Neural progenitor cell (in vitro differentiated cells): ENCODE measurements at regions not wholly inside any gene's neighbourhood (a gene's known extent, or its start where the extent isn't known, plus 50 kb on each side); places are given as distances from the start of the nearest gene placed in this dataset.
"Not testable (repeated sequence)": the region's sequence is repeated elsewhere in the genome, so short reads cannot be mapped to it uniquely, and the experiment has no call there.

ENCODE experiments used
- DNase-seq: peaks from one replicate; pipeline ENCODE4 v3.0.0-alpha.2; 2016; ENCODE audit warnings: low spot score
- H2AFZ ChIP-seq: fragments of 200-600 bp; sonication (generic); replicated peaks from 2 replicates; pipeline ENCODE4 v1.6.1; 2016; ENCODE audit warnings: antibody characterized with exemption
- H3F3A ChIP-seq: fragments of 200-600 bp; sonication (generic); 2 replicates; pipeline ENCODE4 v1.6.1; 2016; ENCODE audit warnings: antibody characterized with exemption, low read depth
- H3K27ac ChIP-seq: fragments of 200-600 bp; sonication (generic); 2 replicates; pipeline ENCODE4 v1.5.1; 2016; ENCODE audit warnings: mild to moderate bottlenecking
- H3K27me3 ChIP-seq: fragments of 200-600 bp; sonication (generic); 2 replicates; pipeline ENCODE4 v1.6.1; 2016; ENCODE audit warnings: mild to moderate bottlenecking, moderate library complexity
- H3K36me3 ChIP-seq: fragments of 200-600 bp; sonication (generic); 2 replicates; pipeline ENCODE4 v1.5.1; 2016
- H3K4me1 ChIP-seq: fragments of 200-600 bp; sonication (generic); 2 replicates; pipeline ENCODE4 v1.6.1; 2016; ENCODE audit warnings: mixed run types
- H3K4me2 ChIP-seq: fragments of 200-600 bp; sonication (generic); 2 replicates; pipeline ENCODE4 v1.6.1; 2016
- H3K4me3 ChIP-seq: fragments of 200-600 bp; sonication (generic); 2 replicates; pipeline ENCODE4 v1.5.1; 2016
- H3K79me2 ChIP-seq: fragments of 200-600 bp; sonication (generic); 2 replicates; pipeline ENCODE4 v1.6.1; 2016; ENCODE audit warnings: low read depth
- H3K9ac ChIP-seq: fragments of 200-600 bp; sonication (generic); 2 replicates; pipeline ENCODE4 v1.6.1; 2016
- H3K9me3 ChIP-seq: fragments of 200-600 bp; sonication (generic); 2 replicates; pipeline ENCODE4 v1.5.1; 2016; ENCODE audit warnings: low read depth
- H4K20me1 ChIP-seq: fragments of 200-600 bp; sonication (generic); 2 replicates; pipeline ENCODE4 v1.6.1; 2016; ENCODE audit warnings: low read depth
- H3K27ac Mint-ChIP-seq: 3 replicates; pipeline ENCODE4 v1.8.0; 2021; ENCODE audit warnings: mixed read lengths
- H3K27me3 Mint-ChIP-seq: 2 replicates; pipeline ENCODE4 v1.8.0; 2022; ENCODE audit warnings: low read depth, mild to moderate bottlenecking, inconsistent platforms, moderate library complexity, mixed read lengths; ENCODE audit not compliant: insufficient read depth
- H3K36me3 Mint-ChIP-seq: 3 replicates; pipeline ENCODE4 v1.8.0; 2021; ENCODE audit warnings: mixed read lengths
- H3K4me1 Mint-ChIP-seq: 3 replicates; pipeline ENCODE4 v1.8.0; 2021; ENCODE audit warnings: mixed read lengths
- H3K4me3 Mint-ChIP-seq: 3 replicates; pipeline ENCODE4 v1.8.0; 2021; ENCODE audit warnings: mild to moderate bottlenecking, moderate library complexity, mixed read lengths
- H3K9me3 Mint-ChIP-seq: 3 replicates; pipeline ENCODE4 v1.8.0; 2020; ENCODE audit warnings: mixed read lengths
- CTCF ChIP-seq: fragments of 200-600 bp; sonication (generic); IDR thresholded peaks from 2 replicates; pipeline ENCODE4 v1.5.1; 2017; ENCODE audit warnings: antibody characterized with exemption, mild to moderate bottlenecking
- EZH2 ChIP-seq: fragments of 200-600 bp; sonication (generic); IDR thresholded peaks from 2 replicates; pipeline ENCODE4 v1.6.1; 2017; ENCODE audit warnings: antibody characterized with exemption, mild to moderate bottlenecking, moderate library complexity
- EZH2phosphoT487 ChIP-seq: fragments of 200-600 bp; sonication (generic); IDR thresholded peaks from 2 replicates; pipeline ENCODE4 v1.6.1; 2017; ENCODE audit warnings: antibody characterized with exemption

DNA sequence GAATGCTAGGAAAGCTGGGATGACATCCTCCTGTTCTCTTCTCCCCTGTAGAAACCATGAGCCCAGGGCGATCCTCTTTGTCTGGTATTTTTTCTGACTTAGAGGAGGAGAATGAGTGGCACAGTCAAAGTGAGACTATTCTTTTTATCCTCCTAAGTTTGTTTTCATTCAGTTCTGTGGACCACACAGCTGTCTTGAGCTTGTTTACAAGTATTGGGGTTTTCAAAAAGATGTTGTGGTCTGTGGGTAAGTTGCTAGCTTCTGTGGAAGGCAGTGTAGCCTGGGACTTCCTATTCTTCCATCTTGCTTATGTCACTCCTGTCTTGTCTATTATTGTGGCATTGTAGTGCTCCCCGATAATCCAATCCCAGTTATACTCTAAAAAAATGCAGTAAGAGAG is 223.0 kb downstream of the PAPSS1 start:
- Mint-ChIP-seq H3K4me3 (no peak overlapping the region), H3K27me3 (no peaks in the 10 kb centered on the region), H3K9me3 (peaks cover 11% of the 10 kb centered on the region), H3K36me3 (no peaks in the 10 kb centered on the region), H3K27ac (no peak overlapping the region), H3K4me1 (no peaks in the 10 kb centered on the region)
- H3F3A ChIP-seq: no peaks in the 10 kb centered on the region
- H3K27ac ChIP-seq: no peak overlapping the region
- no peak overlapping the region for H3K9ac ChIP-seq
- no peak overlapping the region for H3K4me3 ChIP-seq
- no peaks in the 10 kb centered on the region for H3K36me3 ChIP-seq
- no peak overlapping the region for H3K4me2 ChIP-seq
- H3K79me2 ChIP-seq: no peaks in the 10 kb centered on the region
- no peaks in the 10 kb centered on the region for H3K27me3 ChIP-seq
- no peaks in the 10 kb centered on the region for H3K4me1 ChIP-seq
- H2AFZ ChIP-seq: no peak overlapping the region
- TF ChIP-seq CTCF: no peak
- TF ChIP-seq EZH2: no peak
- TF ChIP-seq EZH2phosphoT487: no peak
- no peaks in the 10 kb centered on the region for H4K20me1 ChIP-seq
- H3K9me3 ChIP-seq: no peaks in the 10 kb centered on the region
- DNase-seq: no peak

- Histone ChIP-seq H3K27me3 (no peaks in the 10 kb centered on the region), H3K4me3 (no peak overlapping the region), H3K36me3 (no peaks in the 10 kb centered on the region), H3K4me1 (no peaks in the 10 kb centered on the region), H3K9me3 (no peaks in the 10 kb centered on the region), H3K27ac (no peak overlapping the region), H3K9ac (no peak overlapping the region), H3F3A (no peaks in the 10 kb centered on the region), H4K20me1 (no peaks in the 10 kb centered on the region), H3K4me2 (no peak overlapping the region), H2AFZ (no peak overlapping the region), H3K79me2 (no peaks in the 10 kb centered on the region)
- no peak overlapping the region for H3K4me3 Mint-ChIP-seq
- TF ChIP-seq EZH2phosphoT487 (no peak), CTCF (no peak), EZH2 (no peak)
- peaks cover 11% of the 10 kb centered on the region for H3K9me3 Mint-ChIP-seq
- H3K27ac Mint-ChIP-seq: no peak overlapping the region
- no peaks in the 10 kb centered on the region for H3K4me1 Mint-ChIP-seq
- no peaks in the 10 kb centered on the region for H3K36me3 Mint-ChIP-seq
- no peaks in the 10 kb centered on the region for H3K27me3 Mint-ChIP-seq
- no peak for DNase-seq
These were observed 227.5 kb downstream of the PAPSS1 start for GRCh38 chr4:107492566-107492965.

DNA sequence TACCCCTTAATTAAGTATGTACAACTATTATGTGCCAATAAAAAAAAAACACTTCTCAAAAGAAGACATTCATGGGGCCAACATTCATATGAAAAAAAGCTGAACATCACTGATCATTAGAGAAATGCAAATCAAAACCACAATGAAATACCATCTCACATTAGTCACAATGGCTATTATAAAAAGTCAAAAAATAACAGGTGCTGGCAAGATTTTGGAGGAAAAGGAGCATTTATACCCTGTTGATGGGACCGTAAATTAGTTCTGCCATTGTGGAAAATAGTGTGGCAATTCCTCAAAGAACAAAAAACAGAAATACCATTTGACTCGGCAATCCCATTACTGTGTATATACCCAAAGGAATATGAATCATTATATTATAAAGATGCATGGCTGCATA is 229.9 kb downstream of the PAPSS1 start:
- peaks cover 3% of the 10 kb centered on the region for H3K9me3 Mint-ChIP-seq
- H3K4me3 Mint-ChIP-seq: no peak overlapping the region
- H4K20me1 ChIP-seq: no peaks in the 10 kb centered on the region
- H3K27ac Mint-ChIP-seq: no peak overlapping the region
- DNase-seq: no peak
- H3K4me2 ChIP-seq: no peak overlapping the region
- no peaks in the 10 kb centered on the region for H3K27me3 ChIP-seq
- no peaks in the 10 kb centered on the region for H3K79me2 ChIP-seq
- H3K4me1 Mint-ChIP-seq: no peaks in the 10 kb centered on the region
- no peaks in the 10 kb centered on the region for H3K36me3 ChIP-seq
- no peak overlapping the region for H3K4me3 ChIP-seq
- no peak overlapping the region for H2AFZ ChIP-seq
- H3K4me1 ChIP-seq: no peaks in the 10 kb centered on the region
- peaks cover 2% of the 10 kb centered on the region for H3K27me3 Mint-ChIP-seq
- no peaks in the 10 kb centered on the region for H3F3A ChIP-seq
- TF ChIP-seq EZH2phosphoT487: no peak
- no peak for TF ChIP-seq EZH2
- no peak for TF ChIP-seq CTCF
- H3K27ac ChIP-seq: no peak overlapping the region
- no peaks in the 10 kb centered on the region for H3K36me3 Mint-ChIP-seq
- no peaks in the 10 kb centered on the region for H3K9me3 ChIP-seq
- no peak overlapping the region for H3K9ac ChIP-seq

DNA sequence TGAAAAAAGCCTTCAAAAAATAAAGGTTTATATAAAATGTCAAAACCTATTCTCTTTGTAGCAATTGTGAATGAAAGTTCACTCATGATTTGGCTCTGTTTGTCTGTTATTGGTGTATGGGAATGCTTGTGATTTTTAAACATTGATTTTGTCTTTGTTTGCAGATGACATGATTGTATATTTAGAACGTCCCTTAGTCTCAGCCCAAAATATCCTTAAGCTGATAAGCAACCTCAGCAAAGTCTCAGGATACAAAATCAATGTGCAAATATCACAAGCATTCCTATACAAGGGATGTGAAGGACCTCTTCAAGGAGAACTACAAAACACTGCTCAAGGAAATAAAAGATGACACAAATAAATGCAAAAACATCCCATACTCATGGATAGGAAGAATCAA is 236.4 kb downstream of the PAPSS1 start:
- not testable (repeated sequence) for H3K36me3 ChIP-seq, H3F3A ChIP-seq, H3K27me3 ChIP-seq, H3K27ac Mint-ChIP-seq, H3K27ac ChIP-seq, H3K4me2 ChIP-seq, H4K20me1 ChIP-seq, H3K4me3 Mint-ChIP-seq, DNase-seq, H3K4me1 Mint-ChIP-seq, H3K36me3 Mint-ChIP-seq, H3K4me3 ChIP-seq, H2AFZ ChIP-seq, H3K79me2 ChIP-seq, H3K9ac ChIP-seq, H3K9me3 ChIP-seq, H3K4me1 ChIP-seq, H3K27me3 Mint-ChIP-seq
- peaks cover 32% of the 10 kb centered on the region for H3K9me3 Mint-ChIP-seq
